ENCODE measurements at regions not wholly inside any gene's neighbourhood (a gene's known extent, or its start where the extent isn't known, plus 50 kb on each side); places are given as distances from the start of the nearest gene placed in this dataset.

DNA sequence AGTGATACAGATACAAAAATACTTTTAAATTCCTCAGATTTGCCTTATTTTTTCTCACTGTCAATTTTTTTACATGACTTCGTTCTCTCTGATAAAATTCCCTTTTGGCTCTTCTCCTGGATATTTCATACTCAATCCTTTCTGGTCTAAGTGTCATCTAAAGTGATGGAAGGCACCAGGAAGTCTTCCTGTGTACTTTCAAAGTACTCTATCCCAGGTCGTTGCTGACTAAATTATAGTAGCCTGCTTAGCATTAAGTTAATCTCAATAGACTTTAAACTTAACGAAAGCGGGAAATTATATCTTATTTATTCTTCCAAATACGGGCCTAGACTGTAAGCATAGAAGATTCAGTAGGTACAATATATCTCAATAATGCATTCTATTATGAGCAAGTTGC, 67.8 kb downstream of the CASP12 start:
- Mint-ChIP-seq H3K9me3 (no peaks in the 10 kb centered on the region), H3K4me3 (no peak overlapping the region)

GRCh38 chr11:104830080-104830479, 68.2 kb downstream of the CASP12 start:
- H3K4me3 Mint-ChIP-seq, result no peak overlapping the region
- peaks cover 3% of the 10 kb centered on the region for H3K4me1 Mint-ChIP-seq
- no peaks in the 10 kb centered on the region for H3K36me3 Mint-ChIP-seq
- H3K27ac Mint-ChIP-seq, result no peak overlapping the region
- no peaks in the 10 kb centered on the region for H3K9me3 Mint-ChIP-seq
- no peaks in the 10 kb centered on the region for H3K27me3 Mint-ChIP-seq

More for the DNA sequence above, 67.8 kb downstream of the CASP12 start:
- Mint-ChIP-seq H3K27me3 (no peaks in the 10 kb centered on the region), H3K27ac (no peak overlapping the region), H3K4me1 (peaks cover 3% of the 10 kb centered on the region), H3K36me3 (no peaks in the 10 kb centered on the region)

GRCh38 chr11:104826772-104827171, 71.5 kb downstream of the CASP12 start:
- H3K9me3 Mint-ChIP-seq, result no peaks in the 10 kb centered on the region
- H3K27ac Mint-ChIP-seq, result no peak overlapping the region
- no peaks in the 10 kb centered on the region for H3K36me3 Mint-ChIP-seq
- no peaks in the 10 kb centered on the region for H3K27me3 Mint-ChIP-seq
- H3K4me1 Mint-ChIP-seq, result peaks cover 7% of the 10 kb centered on the region
- H3K4me3 Mint-ChIP-seq, result no peak overlapping the region

DNA sequence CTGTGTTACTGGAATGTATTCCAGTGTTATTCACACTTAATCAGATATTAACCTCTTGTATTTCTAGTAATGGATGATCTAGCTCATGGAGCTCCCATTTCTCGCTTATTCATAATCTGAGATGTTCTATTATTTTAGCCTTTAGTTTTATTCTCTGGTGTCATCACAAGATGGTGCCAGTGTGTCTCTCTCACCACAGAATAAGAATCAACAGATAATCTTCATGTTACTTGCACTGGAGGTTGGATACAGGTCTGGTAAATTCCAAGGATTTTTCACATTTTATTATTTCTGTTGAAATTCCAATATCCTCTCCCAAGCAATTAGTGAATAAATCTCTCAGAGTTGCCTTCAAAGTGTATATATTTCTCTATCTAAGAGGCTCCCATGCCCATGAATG, 74.6 kb downstream of the CASP12 start:
- H3K4me1 Mint-ChIP-seq, result peaks cover 7% of the 10 kb centered on the region
- no peak overlapping the region for H3K4me3 Mint-ChIP-seq
- H3K27me3 Mint-ChIP-seq, result no peaks in the 10 kb centered on the region
- H3K9me3 Mint-ChIP-seq, result no peaks in the 10 kb centered on the region
- H3K27ac Mint-ChIP-seq, result no peak overlapping the region
- no peaks in the 10 kb centered on the region for H3K36me3 Mint-ChIP-seq

- Mint-ChIP-seq H3K27ac (no peak overlapping the region), H3K27me3 (no peaks in the 10 kb centered on the region), H3K4me1 (peaks cover 4% of the 10 kb centered on the region), H3K36me3 (no peaks in the 10 kb centered on the region), H3K9me3 (no peaks in the 10 kb centered on the region), H3K4me3 (no peak overlapping the region)
Observed at GRCh38 chr11:104820431-104820830, 77.8 kb downstream of the CASP12 start.

GRCh38 chr11:104819603-104820002, 78.7 kb downstream of the CASP12 start:
- Mint-ChIP-seq H3K27ac (no peak overlapping the region), H3K4me3 (no peak overlapping the region), H3K9me3 (no peaks in the 10 kb centered on the region), H3K4me1 (peaks cover 4% of the 10 kb centered on the region), H3K36me3 (no peaks in the 10 kb centered on the region), H3K27me3 (no peaks in the 10 kb centered on the region)

- no peaks in the 10 kb centered on the region for H3K36me3 Mint-ChIP-seq
- peaks cover 4% of the 10 kb centered on the region for H3K4me1 Mint-ChIP-seq
- no peaks in the 10 kb centered on the region for H3K9me3 Mint-ChIP-seq
- no peaks in the 10 kb centered on the region for H3K27me3 Mint-ChIP-seq
- H3K4me3 Mint-ChIP-seq, result no peak overlapping the region
- H3K27ac Mint-ChIP-seq, result no peak overlapping the region
Observed at GRCh38 chr11:104819107-104819506, 79.2 kb downstream of the CASP12 start.

DNA sequence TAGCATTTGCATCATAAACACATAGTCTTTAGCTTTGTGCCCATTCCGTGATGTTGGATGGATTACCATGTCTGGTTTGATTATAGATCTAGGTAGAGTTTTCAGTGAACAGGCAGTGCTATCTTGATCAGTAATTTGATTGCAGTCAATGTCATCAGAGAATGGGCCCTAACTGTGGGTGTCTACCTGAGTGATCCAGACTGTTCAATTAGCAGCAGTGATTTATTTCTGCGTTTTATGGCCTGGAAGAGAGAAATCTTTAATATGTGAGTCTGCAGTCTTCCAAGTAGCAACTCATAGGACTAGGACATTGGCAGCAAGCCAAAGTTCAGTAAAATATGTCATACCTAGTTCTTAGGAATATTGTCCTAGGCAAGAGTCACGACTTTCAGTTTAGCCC, 80.3 kb downstream of the CASP12 start:
- no peaks in the 10 kb centered on the region for H3K27me3 Mint-ChIP-seq
- no peak overlapping the region for H3K27ac Mint-ChIP-seq
- no peaks in the 10 kb centered on the region for H3K36me3 Mint-ChIP-seq
- H3K9me3 Mint-ChIP-seq, result no peaks in the 10 kb centered on the region
- H3K4me3 Mint-ChIP-seq, result no peak overlapping the region
- no peaks in the 10 kb centered on the region for H3K4me1 Mint-ChIP-seq

DNA sequence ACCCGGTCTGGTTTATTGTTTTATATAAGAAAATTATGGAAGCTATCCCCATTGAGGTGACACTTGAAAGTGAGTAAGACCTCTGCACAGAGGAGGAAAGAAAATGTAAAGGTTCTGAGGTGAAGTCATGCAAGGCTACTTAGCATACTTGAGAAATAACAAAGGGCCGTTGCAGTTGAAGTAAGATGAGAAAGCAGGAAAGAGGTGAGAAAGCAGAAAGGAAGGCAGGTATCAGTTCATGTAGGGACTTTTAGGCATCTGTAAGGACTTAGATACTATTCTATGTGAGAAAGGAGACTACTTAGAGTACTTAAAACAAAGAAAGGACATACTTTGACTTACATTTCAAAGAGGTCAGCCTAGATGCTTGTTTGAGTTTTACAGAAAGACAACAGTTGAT, 84.7 kb downstream of the CASP12 start:
- H3K36me3 Mint-ChIP-seq, result no peaks in the 10 kb centered on the region
- H3K27ac Mint-ChIP-seq, result no peak overlapping the region
- no peaks in the 10 kb centered on the region for H3K4me1 Mint-ChIP-seq
- no peak overlapping the region for H3K4me3 Mint-ChIP-seq
- H3K27me3 Mint-ChIP-seq, result no peaks in the 10 kb centered on the region
- H3K9me3 Mint-ChIP-seq, result no peaks in the 10 kb centered on the region

DNA sequence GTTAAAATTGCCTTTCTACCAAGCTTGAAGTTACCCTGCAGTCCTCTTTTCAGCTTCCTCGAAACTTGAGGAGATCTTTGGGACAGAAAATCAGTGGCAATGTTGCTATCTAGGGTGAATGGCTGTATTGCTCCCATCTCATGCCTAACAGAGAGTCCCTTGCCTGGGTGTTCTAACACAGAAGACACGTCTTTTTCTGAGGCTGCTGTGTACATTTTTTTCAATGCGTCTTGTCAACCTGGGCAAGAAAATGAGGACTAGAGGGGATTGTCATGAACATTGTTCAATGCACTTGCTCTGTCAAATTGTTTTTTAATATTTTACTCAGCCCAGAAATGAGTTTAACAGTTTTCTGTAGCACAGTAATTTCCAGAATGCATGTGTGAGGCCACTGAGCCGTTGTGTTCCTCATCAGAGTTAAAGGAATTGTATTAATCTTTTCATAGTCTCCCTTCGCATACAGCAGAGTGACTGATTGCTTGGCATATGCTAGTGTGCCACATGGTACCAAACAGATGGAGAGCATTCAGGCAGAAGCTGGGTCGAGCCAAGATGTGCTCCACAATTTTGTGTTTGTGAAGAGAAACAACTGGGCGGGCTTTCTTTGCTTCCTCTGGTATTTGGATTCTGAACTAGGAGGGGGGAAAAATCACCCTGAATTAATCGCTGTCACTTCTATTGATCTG, 86.0 kb downstream of the CASP12 start:
- H3K4me1 Mint-ChIP-seq, result no peaks in the 10 kb centered on the region
- H3K36me3 Mint-ChIP-seq, result no peaks in the 10 kb centered on the region
- no peak overlapping the region for H3K27ac Mint-ChIP-seq
- H3K9me3 Mint-ChIP-seq, result no peaks in the 10 kb centered on the region
- no peaks in the 10 kb centered on the region for H3K27me3 Mint-ChIP-seq
- no peak overlapping the region for H3K4me3 Mint-ChIP-seq

DNA sequence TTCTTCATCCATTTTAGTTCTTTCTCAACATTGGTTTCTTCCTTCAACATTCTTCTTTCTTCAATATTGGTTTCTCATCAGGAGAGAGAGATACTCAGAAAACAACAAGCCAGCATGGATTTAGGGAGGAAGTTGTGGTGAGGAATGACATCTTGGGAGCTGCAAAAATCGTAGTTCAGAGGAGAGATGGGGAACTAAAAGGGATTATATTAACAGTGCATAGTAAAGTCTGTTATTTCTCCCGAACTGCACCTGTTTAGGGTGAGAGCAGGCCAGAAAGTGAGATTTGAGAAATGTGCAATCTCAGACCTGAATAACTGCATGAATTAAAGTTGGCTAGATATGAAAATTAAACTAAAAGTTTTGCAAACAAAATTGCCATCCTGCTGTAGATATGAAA, 94.5 kb downstream of the CASP12 start:
- no peaks in the 10 kb centered on the region for H3K27me3 Mint-ChIP-seq
- H3K36me3 Mint-ChIP-seq, result no peaks in the 10 kb centered on the region
- H3K9me3 Mint-ChIP-seq, result no peaks in the 10 kb centered on the region
- H3K27ac Mint-ChIP-seq, result no peak overlapping the region
- H3K4me3 Mint-ChIP-seq, result no peak overlapping the region
- peaks cover 30% of the 10 kb centered on the region for H3K4me1 Mint-ChIP-seq

DNA sequence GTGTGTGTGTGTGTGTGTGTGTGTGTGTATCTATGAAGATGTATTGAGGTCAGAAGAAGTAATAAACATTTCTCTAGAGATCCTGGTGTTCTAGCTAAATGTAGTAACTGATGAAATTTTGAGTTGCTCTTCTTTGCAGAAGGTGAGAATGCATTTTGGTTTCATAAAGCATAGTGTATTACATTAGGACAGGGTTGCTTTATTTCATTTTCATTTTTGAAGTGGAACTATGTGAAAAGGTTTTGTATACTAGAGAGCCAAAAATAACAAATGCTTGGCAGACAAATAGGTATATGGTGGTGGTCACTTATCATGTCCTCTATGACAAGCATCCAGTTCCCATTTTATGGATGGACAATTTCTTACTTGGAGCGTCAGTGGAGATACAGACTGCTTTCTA, 99.0 kb downstream of the CASP12 start:
- Mint-ChIP-seq H3K36me3 (no peaks in the 10 kb centered on the region), H3K4me1 (peaks cover 48% of the 10 kb centered on the region), H3K27me3 (no peaks in the 10 kb centered on the region), H3K27ac (peak overlapping the region; percentile 75), H3K4me3 (peak overlapping the region; percentile 87), H3K9me3 (no peaks in the 10 kb centered on the region)

- no peaks in the 10 kb centered on the region for H3K36me3 Mint-ChIP-seq
- no peaks in the 10 kb centered on the region for H3K9me3 Mint-ChIP-seq
- peak overlapping the region; percentile 91 for H3K27ac Mint-ChIP-seq
- peaks cover 47% of the 10 kb centered on the region for H3K4me1 Mint-ChIP-seq
- peak overlapping the region; percentile 87 for H3K4me3 Mint-ChIP-seq
- no peaks in the 10 kb centered on the region for H3K27me3 Mint-ChIP-seq
Observed at GRCh38 chr11:104798789-104799188, 99.5 kb downstream of the CASP12 start.

DNA sequence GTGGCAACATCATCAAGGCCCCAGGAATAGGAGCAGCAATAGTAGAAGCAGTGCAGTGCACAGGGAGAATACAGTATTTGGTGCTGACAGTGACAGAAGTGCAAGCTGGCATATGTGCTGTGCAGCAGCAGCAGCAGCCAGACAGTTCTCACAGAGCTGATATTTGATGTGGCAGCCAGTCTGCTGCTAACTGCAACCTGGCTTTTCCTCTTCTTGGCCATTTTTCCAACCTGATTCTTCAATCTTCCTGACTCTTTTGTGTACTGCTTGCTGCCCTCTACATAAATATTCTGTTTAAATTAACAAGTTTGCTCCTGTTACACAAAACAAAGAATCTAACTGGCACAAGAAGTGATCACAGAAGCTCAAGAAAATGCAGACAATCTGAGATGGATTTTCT, 102.0 kb downstream of the CASP12 start:
- Mint-ChIP-seq H3K4me3 (no peak overlapping the region), H3K27me3 (no peaks in the 10 kb centered on the region), H3K4me1 (peaks cover 40% of the 10 kb centered on the region), H3K36me3 (no peaks in the 10 kb centered on the region), H3K27ac (no peak overlapping the region), H3K9me3 (no peaks in the 10 kb centered on the region)

GRCh38 chr11:104795501-104796213, 102.6 kb downstream of the CASP12 start:
- no peaks in the 10 kb centered on the region for H3K36me3 Mint-ChIP-seq
- no peaks in the 10 kb centered on the region for H3K27me3 Mint-ChIP-seq
- H3K4me1 Mint-ChIP-seq, result peaks cover 34% of the 10 kb centered on the region
- H3K4me3 Mint-ChIP-seq, result no peak overlapping the region
- no peak overlapping the region for H3K27ac Mint-ChIP-seq
- H3K9me3 Mint-ChIP-seq, result no peaks in the 10 kb centered on the region

GRCh38 chr11:104792861-104793260, 105.4 kb downstream of the CASP12 start:
- Mint-ChIP-seq H3K4me1 (peaks cover 10% of the 10 kb centered on the region), H3K36me3 (no peaks in the 10 kb centered on the region), H3K9me3 (no peaks in the 10 kb centered on the region)

More at GRCh38 chr11:104792861-104793260, 105.4 kb downstream of the CASP12 start:
- Mint-ChIP-seq H3K27me3 (no peaks in the 10 kb centered on the region), H3K4me3 (no peak overlapping the region), H3K27ac (no peak overlapping the region)
